HG03520 (cell line): ENCODE measurements at regions not wholly inside any gene's neighbourhood (a gene's known extent, or its start where the extent isn't known, plus 50 kb on each side); places are given as distances from the start of the nearest gene placed in this dataset.

Experiments used
- ATAC-seq: cut with Tn5 transposase; IDR thresholded peaks from one replicate; pipeline ENCODE4 v1.9.1; 2021; ENCODE audit warnings: mild to moderate bottlenecking, moderate library complexity; ENCODE audit not compliant: unreplicated experiment

DNA sequence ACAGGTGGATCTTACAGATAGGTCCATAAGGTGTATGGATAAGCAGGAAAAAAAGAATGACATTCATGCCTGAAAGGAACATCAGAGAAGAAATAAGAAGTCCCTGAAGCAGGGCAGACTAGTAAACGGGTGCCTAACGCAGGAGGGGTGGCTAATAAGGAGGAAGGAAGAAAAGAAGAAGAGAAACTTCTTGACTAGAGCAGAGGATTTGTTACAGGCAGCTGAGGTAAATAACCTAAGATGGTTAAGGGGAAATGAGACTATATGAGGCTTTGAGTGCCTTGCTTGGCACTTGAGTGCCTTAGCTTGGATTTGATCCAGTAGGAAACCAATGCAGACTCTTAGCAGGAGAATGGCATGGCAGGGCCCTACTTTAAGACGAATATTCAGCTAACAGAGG, 313.5 kb upstream of the PDE4D start:
- peak; percentile 96 for ATAC-seq

- ATAC-seq: no peak
Observed at GRCh38 chr5:60206234-60206633, 312.7 kb upstream of the PDE4D start.

DNA sequence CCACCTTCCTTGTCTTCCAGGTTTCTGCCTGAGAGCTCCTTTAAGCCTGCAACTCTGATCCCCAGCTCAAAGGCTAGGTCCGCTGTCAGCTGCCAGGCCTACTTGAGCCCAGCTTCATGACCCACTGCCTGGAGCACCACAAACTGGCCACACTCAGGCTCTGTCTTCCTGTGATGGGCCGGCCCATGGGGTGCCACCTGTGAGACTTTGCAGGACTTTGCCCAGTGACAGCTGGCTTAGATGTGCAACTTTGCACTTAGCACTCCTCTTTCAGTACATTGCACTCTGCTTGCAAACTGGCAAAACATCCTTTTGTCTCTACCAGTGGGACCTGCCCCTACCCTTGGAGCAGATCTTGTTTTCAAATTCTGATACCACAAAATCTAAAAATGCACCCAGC, 311.5 kb upstream of the PDE4D start:
- ATAC-seq: no peak

- ATAC-seq: no peak
Observed at GRCh38 chr5:60196385-60197113, 303.0 kb upstream of the PDE4D start.

DNA sequence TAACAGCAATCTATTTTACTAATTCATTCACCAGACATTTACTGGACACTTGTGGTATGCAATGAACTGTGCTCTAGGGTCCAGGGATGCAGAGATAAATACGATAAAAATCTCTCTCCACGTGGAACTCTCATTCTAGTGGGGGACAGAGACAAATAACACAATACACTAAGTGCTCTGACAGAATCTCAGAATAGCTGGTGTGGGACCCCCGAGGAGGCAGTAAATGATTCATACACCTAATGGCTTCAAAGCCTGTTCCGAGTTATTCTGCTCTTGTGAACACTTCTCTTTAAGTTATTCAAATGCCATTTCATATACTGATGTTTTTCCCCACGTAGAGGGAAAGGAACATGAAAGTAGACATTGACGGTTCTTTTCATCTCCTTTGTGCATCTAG, 302.0 kb upstream of the PDE4D start:
- ATAC-seq: no peak

GRCh38 chr5:60195083-60195482, 301.6 kb upstream of the PDE4D start:
- no peak for ATAC-seq

GRCh38 chr5:60185231-60186099, 291.9 kb upstream of the PDE4D start:
- no peak for ATAC-seq

DNA sequence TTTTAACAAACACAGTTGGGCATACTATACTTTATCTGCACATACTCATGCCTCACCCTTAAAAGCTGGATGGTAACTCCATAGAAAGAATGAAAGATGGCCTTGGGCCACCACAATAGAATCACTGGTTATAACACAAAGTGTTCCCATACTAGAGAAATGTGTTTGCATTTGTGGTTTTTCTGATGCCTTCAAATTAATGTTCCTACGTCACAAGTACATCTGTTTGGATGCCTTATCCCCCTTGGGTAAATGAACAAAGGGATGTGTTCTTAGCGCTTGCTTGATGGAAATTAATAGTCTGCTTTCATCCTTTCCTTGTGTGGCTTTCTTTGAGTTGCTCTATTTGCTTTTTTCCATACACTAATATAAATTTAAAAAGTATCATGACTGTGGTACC, 291.1 kb upstream of the PDE4D start:
- no peak for ATAC-seq

- ATAC-seq: no peak
Observed at GRCh38 chr5:60183881-60184280, 290.4 kb upstream of the PDE4D start.

- no peak for ATAC-seq
Observed at GRCh38 chr5:60178101-60178500, 284.6 kb upstream of the PDE4D start.

- no peak for ATAC-seq
Observed at GRCh38 chr5:60177596-60177995, 284.1 kb upstream of the PDE4D start.

DNA sequence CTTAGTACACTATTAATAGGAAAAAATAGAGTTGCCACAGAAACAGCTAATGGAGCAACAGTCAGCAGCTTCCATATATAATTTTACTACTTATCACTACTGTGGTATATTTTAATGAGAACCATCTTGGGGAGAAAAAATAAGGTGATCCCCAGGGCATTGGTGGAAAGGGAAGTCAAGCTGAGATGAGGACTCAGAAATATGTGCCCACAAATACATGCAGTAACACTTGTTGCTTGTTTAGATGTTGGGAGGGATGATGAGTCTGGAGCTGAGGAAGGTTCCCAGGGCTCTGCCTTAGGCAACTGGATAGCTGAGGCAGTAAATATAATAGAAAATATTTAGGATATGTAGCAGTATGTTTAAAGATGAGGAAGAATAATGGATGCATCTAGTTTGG, 280.1 kb upstream of the PDE4D start:
- no peak for ATAC-seq

DNA sequence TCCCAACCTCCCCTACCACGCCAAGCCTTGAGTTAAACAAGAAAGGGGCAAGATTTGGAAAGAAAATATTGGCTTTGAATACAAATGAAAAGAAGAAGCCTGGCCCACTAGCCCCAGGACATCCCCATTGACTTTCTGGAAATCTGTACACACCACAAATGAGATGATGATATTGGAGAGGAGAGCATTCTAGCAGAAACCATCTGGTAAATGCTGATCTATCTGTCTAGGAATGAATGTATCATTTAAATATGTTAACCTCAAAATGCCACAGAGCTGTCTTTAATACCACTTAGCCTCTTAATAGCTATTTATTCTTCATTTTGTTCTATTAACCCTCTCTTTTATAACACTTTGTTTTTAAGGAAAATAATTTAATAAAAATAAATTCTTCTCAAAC, 270.2 kb upstream of the PDE4D start:
- no peak for ATAC-seq

- ATAC-seq: no peak
Observed at GRCh38 chr5:60162441-60162840, 268.9 kb upstream of the PDE4D start.

- peak; percentile 92 for ATAC-seq
Observed at GRCh38 chr5:60161340-60161934, 267.9 kb upstream of the PDE4D start.

GRCh38 chr5:60149081-60149480, 255.6 kb upstream of the PDE4D start:
- ATAC-seq: no peak

- ATAC-seq: no peak
Observed at GRCh38 chr5:60148366-60148765, 254.8 kb upstream of the PDE4D start.

GRCh38 chr5:60147791-60148190, 254.3 kb upstream of the PDE4D start:
- ATAC-seq: no peak

- ATAC-seq: no peak
Observed at GRCh38 chr5:60143942-60144549, 250.5 kb upstream of the PDE4D start.

- no peak for ATAC-seq
Observed at GRCh38 chr5:60141119-60141518, 247.6 kb upstream of the PDE4D start.

DNA sequence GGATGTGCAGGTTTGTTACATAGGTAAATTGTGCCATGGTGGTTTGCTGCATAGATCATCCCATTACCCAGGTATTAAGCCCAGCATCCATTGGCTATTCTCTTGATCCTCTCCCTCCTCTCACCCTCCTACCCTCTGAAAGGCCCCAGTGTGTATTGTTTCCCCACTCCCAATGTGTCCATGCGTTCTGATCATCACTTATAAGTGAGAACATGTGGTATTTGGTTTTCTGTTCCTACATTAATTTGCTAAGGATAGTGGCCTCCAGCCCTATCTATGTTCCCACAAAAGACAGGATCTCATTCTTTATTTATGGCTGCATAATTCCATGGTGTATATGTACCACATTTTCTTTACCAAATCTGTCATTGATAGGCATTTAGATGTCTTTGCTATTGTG, 243.3 kb upstream of the PDE4D start:
- no peak for ATAC-seq
